WTC11 (cell line): ENCODE measurements at regions not wholly inside any gene's neighbourhood (a gene's known extent, or its start where the extent isn't known, plus 50 kb on each side); places are given as distances from the start of the nearest gene placed in this dataset.

Source experiments
- ATAC-seq: fragments of 200-7000 bp; cut with Tn5 transposase; 2 replicates; pipeline ENCODE4 v1.10.0; 2021; ENCODE audit warnings: mild to moderate bottlenecking, moderate library complexity
- CTCF ChIA-PET: fragments of 300-600 bp; sonication (Branson Sonifier 250); formaldehyde crosslinking; loops from one replicate; lab custom pipeline; 2021; ENCODE audit warnings: antibody characterized with exemption; lab: Charles Lee
- POLR2A ChIA-PET: fragments of 350-600 bp; sonication (Branson Sonifier 250); formaldehyde crosslinking; loops from one replicate; lab custom pipeline; 2021; ENCODE audit warnings: antibody characterized with exemption; lab: Charles Lee
- DNase-seq: peaks from one replicate; pipeline ENCODE4 v3.0.0; 2021; ENCODE audit warnings: low spot score
- H3K27ac Mint-ChIP-seq: 2 replicates; pipeline ENCODE4 v1.8.0; 2021; ENCODE audit warnings: mixed read lengths
- H3K27me3 Mint-ChIP-seq: 2 replicates; pipeline ENCODE4 v1.8.0; 2021; ENCODE audit warnings: low read depth, mild to moderate bottlenecking, moderate library complexity, mixed read lengths
- H3K36me3 Mint-ChIP-seq: 2 replicates; pipeline ENCODE4 v1.8.0; 2021; ENCODE audit warnings: mixed read lengths
- H3K4me1 Mint-ChIP-seq: 2 replicates; pipeline ENCODE4 v1.8.0; 2022; ENCODE audit warnings: mixed read lengths
- H3K4me3 Mint-ChIP-seq: 2 replicates; pipeline ENCODE4 v1.8.0; 2021; ENCODE audit warnings: mild to moderate bottlenecking, moderate library complexity, mixed read lengths
- H3K9me3 Mint-ChIP-seq: 2 replicates; pipeline ENCODE4 v1.8.0; 2021; ENCODE audit warnings: mixed read lengths
- ATF3 ChIP-seq: sonication (generic); formaldehyde crosslinking; conservative IDR thresholded peaks from 2 replicates; pipeline ENCODE4 v1.8.1; 2022; ENCODE audit warnings: mild to moderate bottlenecking, missing genetic modification reagents
- ELF4 ChIP-seq: sonication (generic); formaldehyde crosslinking; IDR thresholded peaks from 2 replicates; pipeline ENCODE4 v1.8.1; 2022; ENCODE audit warnings: low read depth, mild to moderate bottlenecking, moderate library complexity, missing genetic modification reagents
- ETV6 ChIP-seq: sonication (generic); formaldehyde crosslinking; IDR thresholded peaks from 2 replicates; pipeline ENCODE4 v1.8.1; 2022; ENCODE audit warnings: mild to moderate bottlenecking, missing genetic modification reagents
- GRHL2 ChIP-seq: fragments of 250-450 bp; sonication (Bioruptor Pico); IDR thresholded peaks from 2 replicates; pipeline ENCODE4 v1.8.0; 2022; ENCODE audit warnings: mild to moderate bottlenecking, moderate library complexity; ENCODE audit not compliant: insufficient replicate concordance, severe bottlenecking
- IRF2 ChIP-seq: sonication (generic); formaldehyde crosslinking; IDR thresholded peaks from 2 replicates; pipeline ENCODE4 v1.8.0; 2022; ENCODE audit warnings: low read depth, missing genetic modification reagents, borderline replicate concordance
- RELA ChIP-seq: sonication (generic); formaldehyde crosslinking; IDR thresholded peaks from 2 replicates; pipeline ENCODE4 v1.8.1; 2022; ENCODE audit warnings: missing genetic modification reagents, mild to moderate bottlenecking, borderline replicate concordance
- SMAD4 ChIP-seq: sonication (generic); formaldehyde crosslinking; IDR thresholded peaks from 2 replicates; pipeline ENCODE4 v1.8.0; 2022; ENCODE audit warnings: mild to moderate bottlenecking, missing genetic modification reagents
- TEAD1 ChIP-seq: sonication (generic); formaldehyde crosslinking; IDR thresholded peaks from 2 replicates; pipeline ENCODE4 v1.8.0; 2022; ENCODE audit warnings: mild to moderate bottlenecking, missing genetic modification reagents
- USF1 ChIP-seq: sonication (generic); formaldehyde crosslinking; IDR thresholded peaks from 2 replicates; pipeline ENCODE4 v1.8.0; 2022; ENCODE audit warnings: mild to moderate bottlenecking, missing genetic modification reagents
- ZMAT4 ChIP-seq: fragments of 250-450 bp; sonication (Bioruptor Pico); IDR thresholded peaks from 2 replicates; pipeline ENCODE4 v1.9.0; 2021; ENCODE audit warnings: mild to moderate bottlenecking
- ZNF219 ChIP-seq: sonication (generic); formaldehyde crosslinking; IDR thresholded peaks from 2 replicates; pipeline ENCODE4 v1.8.0; 2023; ENCODE audit warnings: missing genetic modification reagents, mild to moderate bottlenecking, borderline replicate concordance
- ZSCAN18 ChIP-seq: fragments of 250-450 bp; sonication (Bioruptor Pico); IDR thresholded peaks from 2 replicates; pipeline ENCODE4 v2.1.2; 2022; ENCODE audit warnings: mild to moderate bottlenecking, moderate library complexity
- TF ChIP-seq, protein P1 (sequence below): sonication (generic); formaldehyde crosslinking; IDR thresholded peaks from 2 replicates; pipeline ENCODE4 v1.8.0; 2022; ENCODE audit warnings: mild to moderate bottlenecking, missing genetic modification reagents
- TF ChIP-seq, protein P2 (sequence below): sonication (generic); formaldehyde crosslinking; IDR thresholded peaks from 2 replicates; pipeline ENCODE4 v1.8.1; 2023; ENCODE audit warnings: mild to moderate bottlenecking, missing genetic modification reagents
- TF ChIP-seq, protein P3 (sequence below): sonication (generic); formaldehyde crosslinking; IDR thresholded peaks from 2 replicates; pipeline ENCODE4 v1.8.1; 2023; ENCODE audit warnings: mild to moderate bottlenecking, missing genetic modification reagents
- TF ChIP-seq, protein P4 (sequence below): sonication (generic); formaldehyde crosslinking; IDR thresholded peaks from 2 replicates; pipeline ENCODE4 v1.8.1; 2023; ENCODE audit warnings: mild to moderate bottlenecking, missing genetic modification reagents, moderate library complexity
- TF ChIP-seq, protein P5 (sequence below): fragments of 250-450 bp; sonication (Bioruptor Pico); conservative IDR thresholded peaks from 2 replicates; pipeline ENCODE4 v1.9.0; 2021; ENCODE audit warnings: mild to moderate bottlenecking

GRCh38 chr18:38966841-38967240, 1401.2 kb upstream of the CELF4 start:
- ChIA-PET CTCF (no interaction called here), POLR2A (no interaction called here)
- Mint-ChIP-seq H3K9me3 (no peaks in the 10 kb centered on the region), H3K36me3 (no peaks in the 10 kb centered on the region), H3K4me3 (no peak overlapping the region), H3K27ac (no peak overlapping the region), H3K4me1 (peaks cover 31% of the 10 kb centered on the region), H3K27me3 (no peaks in the 10 kb centered on the region)
- no peak for ATAC-seq
- TF ChIP-seq, protein P1, sequence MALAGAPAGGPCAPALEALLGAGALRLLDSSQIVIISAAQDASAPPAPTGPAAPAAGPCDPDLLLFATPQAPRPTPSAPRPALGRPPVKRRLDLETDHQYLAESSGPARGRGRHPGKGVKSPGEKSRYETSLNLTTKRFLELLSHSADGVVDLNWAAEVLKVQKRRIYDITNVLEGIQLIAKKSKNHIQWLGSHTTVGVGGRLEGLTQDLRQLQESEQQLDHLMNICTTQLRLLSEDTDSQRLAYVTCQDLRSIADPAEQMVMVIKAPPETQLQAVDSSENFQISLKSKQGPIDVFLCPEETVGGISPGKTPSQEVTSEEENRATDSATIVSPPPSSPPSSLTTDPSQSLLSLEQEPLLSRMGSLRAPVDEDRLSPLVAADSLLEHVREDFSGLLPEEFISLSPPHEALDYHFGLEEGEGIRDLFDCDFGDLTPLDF (CRISPR knock-in tag): no peak
- no peak for TF ChIP-seq RELA (CRISPR knock-in tag)
- TF ChIP-seq, protein P2, sequence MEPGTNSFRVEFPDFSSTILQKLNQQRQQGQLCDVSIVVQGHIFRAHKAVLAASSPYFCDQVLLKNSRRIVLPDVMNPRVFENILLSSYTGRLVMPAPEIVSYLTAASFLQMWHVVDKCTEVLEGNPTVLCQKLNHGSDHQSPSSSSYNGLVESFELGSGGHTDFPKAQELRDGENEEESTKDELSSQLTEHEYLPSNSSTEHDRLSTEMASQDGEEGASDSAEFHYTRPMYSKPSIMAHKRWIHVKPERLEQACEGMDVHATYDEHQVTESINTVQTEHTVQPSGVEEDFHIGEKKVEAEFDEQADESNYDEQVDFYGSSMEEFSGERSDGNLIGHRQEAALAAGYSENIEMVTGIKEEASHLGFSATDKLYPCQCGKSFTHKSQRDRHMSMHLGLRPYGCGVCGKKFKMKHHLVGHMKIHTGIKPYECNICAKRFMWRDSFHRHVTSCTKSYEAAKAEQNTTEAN: no peak
- DNase-seq: no peak

- no peaks in the 10 kb centered on the region for H3K9me3 Mint-ChIP-seq
- POLR2A ChIA-PET: no interaction called here
- TF ChIP-seq SMAD4: no peak
- no peak for TF ChIP-seq ZSCAN18 (CRISPR knock-in tag)
- TF ChIP-seq USF1 (CRISPR knock-in tag): no peak
- TF ChIP-seq ETV6 (CRISPR knock-in tag): no peak
- no peak for TF ChIP-seq ZMAT4
- TF ChIP-seq ATF3 (CRISPR knock-in tag): no peak
- TF ChIP-seq, protein P3, sequence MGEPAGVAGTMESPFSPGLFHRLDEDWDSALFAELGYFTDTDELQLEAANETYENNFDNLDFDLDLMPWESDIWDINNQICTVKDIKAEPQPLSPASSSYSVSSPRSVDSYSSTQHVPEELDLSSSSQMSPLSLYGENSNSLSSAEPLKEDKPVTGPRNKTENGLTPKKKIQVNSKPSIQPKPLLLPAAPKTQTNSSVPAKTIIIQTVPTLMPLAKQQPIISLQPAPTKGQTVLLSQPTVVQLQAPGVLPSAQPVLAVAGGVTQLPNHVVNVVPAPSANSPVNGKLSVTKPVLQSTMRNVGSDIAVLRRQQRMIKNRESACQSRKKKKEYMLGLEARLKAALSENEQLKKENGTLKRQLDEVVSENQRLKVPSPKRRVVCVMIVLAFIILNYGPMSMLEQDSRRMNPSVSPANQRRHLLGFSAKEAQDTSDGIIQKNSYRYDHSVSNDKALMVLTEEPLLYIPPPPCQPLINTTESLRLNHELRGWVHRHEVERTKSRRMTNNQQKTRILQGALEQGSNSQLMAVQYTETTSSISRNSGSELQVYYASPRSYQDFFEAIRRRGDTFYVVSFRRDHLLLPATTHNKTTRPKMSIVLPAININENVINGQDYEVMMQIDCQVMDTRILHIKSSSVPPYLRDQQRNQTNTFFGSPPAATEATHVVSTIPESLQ: no peak
- TF ChIP-seq, all 79 proteins: peak for 0
- DNase-seq: no peak
- CTCF ChIA-PET: interaction anchor here (0.7 kb wide), 1 partner anchor 872 kb away, joined by 3 read pairs; no protein-coding TSS in a partner anchor
- ATAC-seq: no peak
- H3K27ac Mint-ChIP-seq: peak overlapping the region; percentile 61; the same call in 1 of the 2 replicates
- no peak overlapping the region for H3K4me3 Mint-ChIP-seq
- no peaks in the 10 kb centered on the region for H3K27me3 Mint-ChIP-seq
- H3K36me3 Mint-ChIP-seq: no peaks in the 10 kb centered on the region
- H3K4me1 Mint-ChIP-seq: peaks cover 42% of the 10 kb centered on the region
Observed at GRCh38 chr18:38963943-38964660, 1398.5 kb upstream of the CELF4 start.

- POLR2A ChIA-PET: no interaction called here
- no peak overlapping the region; the same call in 1 of the 2 replicates for H3K27ac Mint-ChIP-seq
- peak; percentile 89 for ATAC-seq
- DNase-seq: no peak
- H3K4me3 Mint-ChIP-seq: no peak overlapping the region
- CTCF ChIA-PET: no interaction called here
- H3K4me1 Mint-ChIP-seq: peaks cover 50% of the 10 kb centered on the region
- no peaks in the 10 kb centered on the region for H3K36me3 Mint-ChIP-seq
- no peaks in the 10 kb centered on the region for H3K27me3 Mint-ChIP-seq
- no peaks in the 10 kb centered on the region for H3K9me3 Mint-ChIP-seq
- TF ChIP-seq ZNF219 (CRISPR knock-in tag): no peak
- TF ChIP-seq IRF2 (CRISPR knock-in tag): no peak
- TF ChIP-seq TEAD1 (CRISPR knock-in tag): no peak
- TF ChIP-seq ELF4 (CRISPR knock-in tag): no peak
- TF ChIP-seq GRHL2 (CRISPR knock-in tag): no peak
- TF ChIP-seq, protein P4, sequence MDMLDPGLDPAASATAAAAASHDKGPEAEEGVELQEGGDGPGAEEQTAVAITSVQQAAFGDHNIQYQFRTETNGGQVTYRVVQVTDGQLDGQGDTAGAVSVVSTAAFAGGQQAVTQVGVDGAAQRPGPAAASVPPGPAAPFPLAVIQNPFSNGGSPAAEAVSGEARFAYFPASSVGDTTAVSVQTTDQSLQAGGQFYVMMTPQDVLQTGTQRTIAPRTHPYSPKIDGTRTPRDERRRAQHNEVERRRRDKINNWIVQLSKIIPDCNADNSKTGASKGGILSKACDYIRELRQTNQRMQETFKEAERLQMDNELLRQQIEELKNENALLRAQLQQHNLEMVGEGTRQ: no peak
- TF ChIP-seq, protein P5, sequence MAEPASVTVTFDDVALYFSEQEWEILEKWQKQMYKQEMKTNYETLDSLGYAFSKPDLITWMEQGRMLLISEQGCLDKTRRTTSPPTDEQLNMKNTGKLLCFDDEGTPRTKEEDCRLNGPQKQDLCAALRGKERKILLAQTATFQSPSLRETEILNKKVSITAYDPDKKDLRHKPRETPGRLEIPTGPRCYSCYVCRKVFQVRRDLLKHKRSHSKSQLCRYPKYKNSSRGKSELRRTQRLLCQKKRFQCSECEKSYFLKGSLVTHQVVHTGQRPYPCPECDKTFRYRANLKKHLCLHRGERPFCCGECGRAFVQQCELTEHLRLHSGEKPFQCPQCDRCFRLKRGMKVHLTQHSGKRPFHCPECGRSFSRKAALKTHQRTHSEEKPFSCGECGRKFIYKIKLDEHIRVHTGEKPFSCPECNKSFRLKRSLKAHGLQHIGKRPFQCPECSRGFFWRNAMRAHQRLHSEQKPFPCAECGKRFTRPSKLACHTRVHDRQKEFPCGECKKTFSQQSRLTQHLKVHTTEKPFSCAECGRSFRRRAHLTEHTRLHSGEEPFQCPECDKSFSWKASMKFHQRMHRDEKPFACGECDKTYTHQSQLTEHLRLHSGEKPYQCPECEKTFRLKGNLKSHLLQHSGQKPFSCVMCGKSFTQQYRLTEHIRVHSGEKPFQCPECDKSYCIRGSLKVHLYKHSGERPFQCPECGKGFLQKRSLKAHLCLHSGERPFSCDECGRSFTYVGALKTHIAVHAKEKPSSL: no peak
Observed at GRCh38 chr18:38961880-38962279, 1396.3 kb upstream of the CELF4 start.
